ENCODE measurements at regions not wholly inside any gene's neighbourhood (a gene's known extent, or its start where the extent isn't known, plus 50 kb on each side); places are given as distances from the start of the nearest gene placed in this dataset.

DNA sequence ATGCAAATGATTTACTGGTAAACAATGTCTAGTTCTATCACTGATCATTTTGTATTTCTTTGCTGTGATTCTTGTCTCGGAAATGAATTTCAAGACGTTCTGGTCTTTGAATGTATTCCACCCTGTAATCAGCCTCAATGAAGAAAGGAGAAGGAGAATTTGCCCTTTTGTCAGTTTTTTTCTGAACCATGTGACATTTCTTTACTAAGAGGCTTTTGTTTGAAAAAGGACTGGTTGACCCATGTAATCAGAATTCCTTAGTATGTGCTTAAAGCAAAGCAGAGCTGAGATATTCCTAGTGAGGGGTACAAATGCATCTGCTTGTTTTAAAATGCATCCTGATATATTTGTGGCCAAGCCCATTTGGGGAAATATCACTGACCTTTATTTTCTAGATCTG, 581.6 kb downstream of the ETV1 start:
- no peaks in the 10 kb centered on the region for H3K27me3 ChIP-seq (ENCODE audit: low read length)
- no peak overlapping the region for H3K4me3 ChIP-seq (ENCODE audit: insufficient read depth, low read length, poor library complexity, severe bottlenecking)
- H3K4me2 ChIP-seq (ENCODE audit: low read depth, low read length, poor library complexity, severe bottlenecking), result no peak overlapping the region
- 0 out of 2 replicates have a peak, but pooled peaks cover 4% of the 10 kb centered on the region for H3K9me2 ChIP-seq (replicated peaks; ENCODE audit: insufficient read depth, low read length)
- H3K9ac ChIP-seq (ENCODE audit: low read length), result no peak overlapping the region
- no peaks in the 10 kb centered on the region for H4K20me1 ChIP-seq (ENCODE audit: low read depth, low read length)
- TF ChIP-seq EZH2phosphoT487 (conservative IDR thresholded peaks at IDR 0.05; ENCODE audit: low read length), result no peak
- TF ChIP-seq, protein P1, sequence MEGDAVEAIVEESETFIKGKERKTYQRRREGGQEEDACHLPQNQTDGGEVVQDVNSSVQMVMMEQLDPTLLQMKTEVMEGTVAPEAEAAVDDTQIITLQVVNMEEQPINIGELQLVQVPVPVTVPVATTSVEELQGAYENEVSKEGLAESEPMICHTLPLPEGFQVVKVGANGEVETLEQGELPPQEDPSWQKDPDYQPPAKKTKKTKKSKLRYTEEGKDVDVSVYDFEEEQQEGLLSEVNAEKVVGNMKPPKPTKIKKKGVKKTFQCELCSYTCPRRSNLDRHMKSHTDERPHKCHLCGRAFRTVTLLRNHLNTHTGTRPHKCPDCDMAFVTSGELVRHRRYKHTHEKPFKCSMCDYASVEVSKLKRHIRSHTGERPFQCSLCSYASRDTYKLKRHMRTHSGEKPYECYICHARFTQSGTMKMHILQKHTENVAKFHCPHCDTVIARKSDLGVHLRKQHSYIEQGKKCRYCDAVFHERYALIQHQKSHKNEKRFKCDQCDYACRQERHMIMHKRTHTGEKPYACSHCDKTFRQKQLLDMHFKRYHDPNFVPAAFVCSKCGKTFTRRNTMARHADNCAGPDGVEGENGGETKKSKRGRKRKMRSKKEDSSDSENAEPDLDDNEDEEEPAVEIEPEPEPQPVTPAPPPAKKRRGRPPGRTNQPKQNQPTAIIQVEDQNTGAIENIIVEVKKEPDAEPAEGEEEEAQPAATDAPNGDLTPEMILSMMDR (IDR thresholded peaks at IDR 0.05; ENCODE audit: insufficient read depth, low read length, poor library complexity, severe bottlenecking), result no peak
- H2AFZ ChIP-seq (ENCODE audit: low read depth, low read length, severe bottlenecking), result peak overlapping the region; percentile 75
- no peaks in the 10 kb centered on the region; the same call in 1 of the 2 replicates for H3F3A ChIP-seq (ENCODE audit: insufficient read depth)
- H3K36me3 ChIP-seq (ENCODE audit: low read length), result 0 out of 2 replicates have a peak, but pooled peaks cover 3% of the 10 kb centered on the region
- peaks cover 9% of the 10 kb centered on the region; the same call in 1 of the 2 replicates for H3K9me3 ChIP-seq (ENCODE audit: insufficient read depth, low read length)
- no peaks in the 10 kb centered on the region for H3K79me2 ChIP-seq (ENCODE audit: insufficient read depth, low read length)
- H3K27ac ChIP-seq (ENCODE audit: low read depth, low read length), result no peak overlapping the region

- Histone ChIP-seq H3K27ac (ENCODE audit: low read depth, low read length) (peak overlapping the region; percentile 78; the same call in 1 of the 2 replicates), H3K4me2 (ENCODE audit: low read depth, low read length, poor library complexity, severe bottlenecking) (peak overlapping the region; percentile 46), H3K36me3 (ENCODE audit: low read length) (0 out of 2 replicates have a peak, but pooled peaks cover 3% of the 10 kb centered on the region), H3K4me3 (ENCODE audit: insufficient read depth, low read length, poor library complexity, severe bottlenecking) (no peak overlapping the region), H4K20me1 (ENCODE audit: low read depth, low read length) (no peaks in the 10 kb centered on the region), H3K27me3 (ENCODE audit: low read length) (no peaks in the 10 kb centered on the region), H3K9me3 (ENCODE audit: insufficient read depth, low read length) (peaks cover 5% of the 10 kb centered on the region; the same call in 1 of the 2 replicates), H3K9ac (ENCODE audit: low read length) (peak overlapping the region; percentile 14; the same call in 1 of the 2 replicates), H3F3A (ENCODE audit: insufficient read depth) (peaks cover 5% of the 10 kb centered on the region), H3K9me2 (replicated peaks; ENCODE audit: insufficient read depth, low read length) (0 out of 2 replicates have a peak, but pooled peaks cover 4% of the 10 kb centered on the region), H3K79me2 (ENCODE audit: insufficient read depth, low read length) (no peaks in the 10 kb centered on the region), H2AFZ (ENCODE audit: low read depth, low read length, severe bottlenecking) (no peak overlapping the region)
- TF ChIP-seq, protein P1 (IDR thresholded peaks at IDR 0.05; ENCODE audit: insufficient read depth, low read length, poor library complexity, severe bottlenecking), result peak; percentile 10
- TF ChIP-seq EZH2phosphoT487 (conservative IDR thresholded peaks at IDR 0.05; ENCODE audit: low read length), result no peak
Observed at GRCh38 chr7:13411151-13411550, 578.3 kb downstream of the ETV1 start.

DNA sequence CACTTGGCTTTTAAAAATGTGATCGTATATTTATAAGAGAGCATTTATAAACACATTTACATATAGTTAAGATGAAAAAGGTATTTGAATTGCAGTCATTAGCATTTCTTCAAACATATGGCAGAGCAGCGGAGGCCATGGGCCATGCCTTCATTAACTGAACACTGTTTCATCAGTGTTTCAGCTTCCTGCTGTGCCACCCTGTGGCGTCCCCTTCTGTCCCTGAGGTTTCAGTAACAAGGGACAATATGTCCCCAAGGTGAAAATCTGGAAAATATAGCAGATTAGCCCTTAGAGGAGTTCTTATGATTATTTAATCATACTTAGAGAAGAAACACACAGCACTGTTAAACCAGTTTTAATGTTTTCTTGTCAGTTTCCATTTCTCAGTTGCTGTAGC, 577.8 kb downstream of the ETV1 start:
- peaks cover 5% of the 10 kb centered on the region; the same call in 1 of the 2 replicates for H3K36me3 ChIP-seq (ENCODE audit: low read length)
- H3K9me2 ChIP-seq (replicated peaks; ENCODE audit: insufficient read depth, low read length), result 0 out of 2 replicates have a peak, but pooled peaks cover 4% of the 10 kb centered on the region
- H3F3A ChIP-seq (ENCODE audit: insufficient read depth), result peaks cover 5% of the 10 kb centered on the region
- no peak overlapping the region for H3K4me3 ChIP-seq (ENCODE audit: insufficient read depth, low read length, poor library complexity, severe bottlenecking)
- H3K9me3 ChIP-seq (ENCODE audit: insufficient read depth, low read length), result peaks cover 7% of the 10 kb centered on the region; the same call in 1 of the 2 replicates
- H3K27ac ChIP-seq (ENCODE audit: low read depth, low read length), result peak overlapping the region; percentile 78
- peak overlapping the region; percentile 14 for H3K9ac ChIP-seq (ENCODE audit: low read length)
- H3K27me3 ChIP-seq (ENCODE audit: low read length), result no peaks in the 10 kb centered on the region
- no peak for TF ChIP-seq EZH2phosphoT487 (conservative IDR thresholded peaks at IDR 0.05; ENCODE audit: low read length)
- TF ChIP-seq, protein P1 (IDR thresholded peaks at IDR 0.05; ENCODE audit: insufficient read depth, low read length, poor library complexity, severe bottlenecking), result no peak
- no peaks in the 10 kb centered on the region for H4K20me1 ChIP-seq (ENCODE audit: low read depth, low read length)
- peak overlapping the region; percentile 42 for H3K4me2 ChIP-seq (ENCODE audit: low read depth, low read length, poor library complexity, severe bottlenecking)
- H2AFZ ChIP-seq (ENCODE audit: low read depth, low read length, severe bottlenecking), result peak overlapping the region; percentile 49
- H3K79me2 ChIP-seq (ENCODE audit: insufficient read depth, low read length), result no peaks in the 10 kb centered on the region

Data from SU-DHL-6 (cell line).